K562 (cell line): ENCODE measurements at regions not wholly inside any gene's neighbourhood (a gene's known extent, or its start where the extent isn't known, plus 50 kb on each side); places are given as distances from the start of the nearest gene placed in this dataset.

Source experiments
- ATAC-seq: fragments of 200-7000 bp; cut with Tn5 transposase; 3 replicates; pipeline ENCODE4 v1.9.1; 2020; ENCODE audit warnings: moderate library complexity
- BruUV-seq: library from RNA; stranded (reverse); fragments of 400-500 nt; replicated peaks from 2 replicates; lab custom pipeline; 2021; lab: Mats Ljungman, UMichigan
- CTCF ChIA-PET: fragments of 300-600 bp; formaldehyde crosslinking; extraction: SDS; loops from one replicate; lab custom pipeline; 2021; ENCODE audit warnings: low intra/inter-chr PET ratio; lab: Yijun Ruan, JAX
- POLR2A ChIA-PET: fragments of 300-600, 350-650 bp; sonication (Branson Sonifier 250); formaldehyde crosslinking; extraction: SDS; loops from one replicate; lab custom pipeline; 2021; ENCODE audit warnings: antibody characterized with exemption, inconsistent platforms; lab: Yijun Ruan, JAX
- DNase-seq, 4 experiments: peaks; one replicate each; pipeline versions ENCODE4 v3.0.0 to v3.0.0-alpha.2; 2011 to 2018; ENCODE audit warnings: low spot score in 3 of 4, mixed read lengths in 3 of 4; ENCODE audit errors: extremely low read depth in 1 of 4
- FAIRE-seq: peaks from 2 replicates; lab custom pipeline; 2011; peaks lifted over from hg19 to GRCh38; lab: Jason Lieb, UNC
- H2AFZ ChIP-seq: 2 replicates; pipeline ENCODE4 v1.6.0; 2011; ENCODE audit warnings: low read depth, low read length, control low read depth, inconsistent platforms
- H3K27ac ChIP-seq: fragments of 200-600 bp; 3 replicates; pipeline ENCODE4 v1.8.0; 2011; ENCODE audit warnings: low read depth, mild to moderate bottlenecking, control low read depth, inconsistent platforms, low read length, moderate library complexity, mixed read lengths; ENCODE audit errors: extremely low read depth
- H3K27me3 ChIP-seq, 2 experiments: fragments of 300-600 bp in 1 of 2; 2 replicates in 1 of 2; 3 replicates in 1 of 2; pipeline versions ENCODE4 v1.6.0 to v1.8.0; 2011; ENCODE audit warnings: inconsistent platforms in 2 of 2, low read length in 2 of 2, mild to moderate bottlenecking in 1 of 2, mixed read lengths in 1 of 2, moderate library complexity in 1 of 2; ENCODE audit not compliant: control insufficient read depth in 2 of 2, insufficient read depth in 2 of 2
- H3K36me3 ChIP-seq: fragments of 300-600 bp; 3 replicates; pipeline ENCODE4 v1.8.0; 2011; ENCODE audit warnings: mild to moderate bottlenecking, low read length, inconsistent platforms; ENCODE audit not compliant: control insufficient read depth, insufficient read depth
- H3K4me1 ChIP-seq, 2 experiments: fragments of 200-600 bp in 1 of 2; replicated peaks in 1 of 2; 2 replicates in 1 of 2; 3 replicates in 1 of 2; pipeline versions ENCODE4 v1.5.1 to v1.8.0; 2011; ENCODE audit warnings: inconsistent platforms in 2 of 2, low read length in 2 of 2, mild to moderate bottlenecking in 1 of 2, mixed read lengths in 1 of 2, moderate library complexity in 1 of 2; ENCODE audit not compliant: control insufficient read depth in 2 of 2, insufficient read depth in 2 of 2
- H3K4me2 ChIP-seq: 2 replicates; pipeline ENCODE4 v1.6.1; 2011; ENCODE audit warnings: low read length, control low read depth, inconsistent platforms, mixed read lengths; ENCODE audit not compliant: insufficient read depth
- H3K4me3 ChIP-seq: fragments of 200-600 bp; sonication (generic), shearing (Covaris generic); 2 replicates; pipeline ENCODE4 v1.5.1; 2016; ENCODE audit warnings: control low read depth, inconsistent platforms
- H3K79me2 ChIP-seq: fragments of 200-600 bp; 3 replicates; pipeline ENCODE4 v1.8.0; 2011; ENCODE audit warnings: low read length, inconsistent platforms; ENCODE audit not compliant: control insufficient read depth, insufficient read depth
- H3K9ac ChIP-seq, 2 experiments: 2 replicates each; pipeline versions ENCODE4 v1.6.0 to v1.6.1; 2011; ENCODE audit warnings: low read depth in 2 of 2, low read length in 2 of 2, control low read depth in 1 of 2, inconsistent platforms in 1 of 2, mild to moderate bottlenecking in 1 of 2, mixed read lengths in 1 of 2; ENCODE audit not compliant: insufficient read depth in 1 of 2
- H3K9me1 ChIP-seq: one replicate; pipeline ENCODE4 v1.6.0; 2011; ENCODE audit warnings: inconsistent platforms, mild to moderate bottlenecking, low read length, moderate library complexity; ENCODE audit not compliant: control insufficient read depth, insufficient read depth
- H3K9me3 ChIP-seq: replicated peaks from 2 replicates; pipeline ENCODE4 v1.5.1; 2011; ENCODE audit warnings: low read depth, low read length, inconsistent platforms; ENCODE audit not compliant: control insufficient read depth, insufficient read depth
- H4K20me1 ChIP-seq: replicated peaks from 2 replicates; pipeline ENCODE4 v1.6.1; 2011; ENCODE audit warnings: low read length, inconsistent platforms, mixed read lengths; ENCODE audit not compliant: control insufficient read depth, insufficient read depth
- BACH1 ChIP-seq: fragments of 200-800 bp; sonication (Bioruptor generic); IDR thresholded peaks from 2 replicates; pipeline ENCODE4 v1.6.1; 2016; ENCODE audit warnings: missing genetic modification characterization, missing compliant biosample characterization
- CEBPB ChIP-seq: fragments of 450-650 bp; IDR thresholded peaks from 2 replicates; pipeline ENCODE4 v1.6.1; 2016; ENCODE audit warnings: missing genetic modification characterization, missing compliant biosample characterization
- CXXC5 ChIP-seq: fragments of 250-450 bp; sonication (Bioruptor Pico); IDR thresholded peaks from 2 replicates; pipeline ENCODE4 v1.8.0; 2022; ENCODE audit warnings: inconsistent platforms, mild to moderate bottlenecking, moderate library complexity
- EGR1 ChIP-seq: fragments of 450-650 bp; conservative IDR thresholded peaks from 2 replicates; pipeline ENCODE4 v1.6.1; 2017; ENCODE audit warnings: mild to moderate bottlenecking
- MCM2 ChIP-seq: fragments of 450-650 bp; IDR thresholded peaks from 2 replicates; pipeline ENCODE4 v1.6.1; 2017; ENCODE audit warnings: low read depth, mild to moderate bottlenecking
- MTA1 ChIP-seq: fragments of 450-650 bp; IDR thresholded peaks from 2 replicates; pipeline ENCODE4 v1.6.1; 2017; ENCODE audit warnings: borderline replicate concordance
- POLR2A ChIP-seq: fragments of 450-650 bp; conservative IDR thresholded peaks from 2 replicates; pipeline ENCODE4 v1.6.1; 2016
- PTRF ChIP-seq: fragments of 450-650 bp; IDR thresholded peaks from 2 replicates; pipeline ENCODE4 v1.6.1; 2016; ENCODE audit warnings: mild to moderate bottlenecking, missing genetic modification characterization, missing compliant biosample characterization
- SMARCA5 ChIP-seq: fragments of 450-650 bp; IDR thresholded peaks from 2 replicates; pipeline ENCODE4 v1.6.1; 2016
- SRSF1 ChIP-seq: fragments of 200-400 bp; formaldehyde crosslinking; IDR thresholded peaks from 2 replicates; pipeline ENCODE4 v1.6.1; 2017; ENCODE audit warnings: mild to moderate bottlenecking, low read depth, low read length, moderate library complexity
- SRSF3 ChIP-seq: fragments of 200-400 bp; formaldehyde crosslinking; IDR thresholded peaks from 2 replicates; pipeline ENCODE4 v1.6.1; 2016; ENCODE audit warnings: mild to moderate bottlenecking, low read length, moderate library complexity; ENCODE audit not compliant: insufficient read depth
- ZBTB8A ChIP-seq: fragments of 450-650 bp; IDR thresholded peaks from 2 replicates; pipeline ENCODE4 v1.6.1; 2018; ENCODE audit warnings: mild to moderate bottlenecking, moderate library complexity; ENCODE audit not compliant: partially characterized antibody
- ZFX ChIP-seq: sonication (generic); formaldehyde crosslinking; IDR thresholded peaks from 2 replicates; pipeline ENCODE4 v1.8.0; 2022; ENCODE audit warnings: mild to moderate bottlenecking, missing genetic modification reagents, moderate library complexity
- whole genome bisulfite sequencing: fragments of 100-300 bp; shearing (Covaris generic); methylation state at CpG from one replicate; pipeline ENCODE4 v1.1.6; 2016; ENCODE audit warnings: low coverage, mixed read lengths; ENCODE audit not compliant: insufficient coverage; ENCODE audit errors: missing lambda C conversion rate; 5-methylcytosine and 5-hydroxymethylcytosine counted together
- in situ Hi-C: fragments of 300-500 bp; cut with MboI; formaldehyde crosslinking; loops from 4 replicates; pipeline ENCODE4 v1.15.0; 2018; ENCODE audit warnings: inconsistent platforms, mixed read lengths
- intact Hi-C: fragments of 100-400 bp; cut with micrococcal nuclease; formaldehyde crosslinking; loops from 2 replicates; pipeline ENCODE4 v1.14.2; 2022
- TF ChIP-seq, protein P1 (sequence below): sonication (generic); formaldehyde crosslinking; IDR thresholded peaks from 2 replicates; pipeline ENCODE4 v1.8.0; 2022; ENCODE audit warnings: missing genetic modification reagents, mild to moderate bottlenecking, borderline replicate concordance
- TF ChIP-seq, protein P2 (sequence below): sonication (generic); formaldehyde crosslinking; IDR thresholded peaks from 2 replicates; pipeline ENCODE4 v1.8.0; 2022; ENCODE audit warnings: mild to moderate bottlenecking, missing genetic modification reagents, borderline replicate concordance
- TF ChIP-seq, protein P3 (sequence below): fragments of 450-650 bp; IDR thresholded peaks from 2 replicates; pipeline ENCODE4 v1.6.1; 2016; ENCODE audit warnings: missing biosample characterization, missing genetic modification characterization

DNA sequence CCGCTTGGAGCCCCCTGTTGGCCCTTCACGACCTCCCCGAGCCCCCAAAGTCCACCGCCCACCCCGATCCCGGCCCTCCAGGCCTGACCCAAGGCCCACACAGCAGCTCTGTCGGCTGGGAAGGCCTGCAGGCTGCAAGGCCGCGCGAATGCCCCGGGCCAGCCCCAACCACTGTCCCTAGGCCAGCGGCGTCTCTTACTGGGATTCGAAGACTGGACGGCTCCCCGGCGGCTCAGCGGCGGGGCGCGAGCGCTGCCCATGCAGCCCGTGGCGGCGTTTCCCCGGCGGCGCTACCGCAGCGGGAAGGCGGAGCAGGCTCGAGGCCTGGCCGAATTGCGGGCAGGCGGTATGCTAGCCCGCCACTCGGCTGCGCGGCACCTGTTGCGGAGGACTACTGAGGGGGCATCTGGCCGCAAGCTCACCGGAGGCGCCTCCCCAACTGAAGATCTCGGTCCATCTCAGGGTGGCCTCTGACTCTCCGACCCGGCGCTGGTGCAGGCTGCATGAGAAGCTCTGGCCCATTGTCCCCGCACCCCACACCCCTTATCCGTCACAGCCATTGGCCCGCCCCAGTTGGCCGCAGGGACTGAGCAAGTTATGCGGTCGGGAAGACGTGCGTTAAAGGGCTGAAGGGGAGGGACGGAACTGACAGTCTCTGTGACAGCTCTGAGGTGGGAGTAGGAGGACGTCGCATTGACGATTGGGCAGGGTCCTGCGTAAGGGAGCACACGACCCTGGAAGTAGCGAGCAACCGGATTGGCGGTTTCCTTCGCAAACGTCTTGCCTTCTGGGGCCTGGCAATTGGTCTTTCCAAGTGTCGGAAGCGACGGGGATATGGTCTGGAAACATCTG lies 303.5 kb upstream of the HSFY2 start:
- WGBS = no CpG with 5 or more reads among the region's 69 CpGs
- DNase-seq = no peak

More for the DNA sequence above, 303.5 kb upstream of the HSFY2 start:
- CTCF ChIA-PET = no interaction called here
- no peak overlapping the region for H3K9ac ChIP-seq
- ATAC-seq (no peak), FAIRE-seq (no peak)
- no peaks in the 10 kb centered on the region for H4K20me1 ChIP-seq
- no peak overlapping the region for H3K4me3 ChIP-seq
- no peak for TF ChIP-seq ZBTB8A
- TF ChIP-seq SRSF1 = no peak
- TF ChIP-seq, protein P1, sequence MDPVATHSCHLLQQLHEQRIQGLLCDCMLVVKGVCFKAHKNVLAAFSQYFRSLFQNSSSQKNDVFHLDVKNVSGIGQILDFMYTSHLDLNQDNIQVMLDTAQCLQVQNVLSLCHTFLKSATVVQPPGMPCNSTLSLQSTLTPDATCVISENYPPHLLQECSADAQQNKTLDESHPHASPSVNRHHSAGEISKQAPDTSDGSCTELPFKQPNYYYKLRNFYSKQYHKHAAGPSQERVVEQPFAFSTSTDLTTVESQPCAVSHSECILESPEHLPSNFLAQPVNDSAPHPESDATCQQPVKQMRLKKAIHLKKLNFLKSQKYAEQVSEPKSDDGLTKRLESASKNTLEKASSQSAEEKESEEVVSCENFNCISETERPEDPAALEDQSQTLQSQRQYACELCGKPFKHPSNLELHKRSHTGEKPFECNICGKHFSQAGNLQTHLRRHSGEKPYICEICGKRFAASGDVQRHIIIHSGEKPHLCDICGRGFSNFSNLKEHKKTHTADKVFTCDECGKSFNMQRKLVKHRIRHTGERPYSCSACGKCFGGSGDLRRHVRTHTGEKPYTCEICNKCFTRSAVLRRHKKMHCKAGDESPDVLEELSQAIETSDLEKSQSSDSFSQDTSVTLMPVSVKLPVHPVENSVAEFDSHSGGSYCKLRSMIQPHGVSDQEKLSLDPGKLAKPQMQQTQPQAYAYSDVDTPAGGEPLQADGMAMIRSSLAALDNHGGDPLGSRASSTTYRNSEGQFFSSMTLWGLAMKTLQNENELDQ (CRISPR knock-in tag) = no peak
- TF ChIP-seq SMARCA5 = no peak
- TF ChIP-seq CXXC5 (CRISPR knock-in tag) = no peak
- no peak for TF ChIP-seq SRSF3
- TF ChIP-seq, protein P2, sequence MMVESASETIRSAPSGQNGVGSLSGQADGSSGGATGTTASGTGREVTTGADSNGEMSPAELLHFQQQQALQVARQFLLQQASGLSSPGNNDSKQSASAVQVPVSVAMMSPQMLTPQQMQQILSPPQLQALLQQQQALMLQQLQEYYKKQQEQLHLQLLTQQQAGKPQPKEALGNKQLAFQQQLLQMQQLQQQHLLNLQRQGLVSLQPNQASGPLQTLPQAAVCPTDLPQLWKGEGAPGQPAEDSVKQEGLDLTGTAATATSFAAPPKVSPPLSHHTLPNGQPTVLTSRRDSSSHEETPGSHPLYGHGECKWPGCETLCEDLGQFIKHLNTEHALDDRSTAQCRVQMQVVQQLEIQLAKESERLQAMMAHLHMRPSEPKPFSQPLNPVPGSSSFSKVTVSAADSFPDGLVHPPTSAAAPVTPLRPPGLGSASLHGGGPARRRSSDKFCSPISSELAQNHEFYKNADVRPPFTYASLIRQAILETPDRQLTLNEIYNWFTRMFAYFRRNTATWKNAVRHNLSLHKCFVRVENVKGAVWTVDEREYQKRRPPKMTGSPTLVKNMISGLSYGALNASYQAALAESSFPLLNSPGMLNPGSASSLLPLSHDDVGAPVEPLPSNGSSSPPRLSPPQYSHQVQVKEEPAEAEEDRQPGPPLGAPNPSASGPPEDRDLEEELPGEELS (CRISPR knock-in tag) = no peak
- no peak for TF ChIP-seq POLR2A
- no peak for TF ChIP-seq MTA1
- TF ChIP-seq, protein P3, sequence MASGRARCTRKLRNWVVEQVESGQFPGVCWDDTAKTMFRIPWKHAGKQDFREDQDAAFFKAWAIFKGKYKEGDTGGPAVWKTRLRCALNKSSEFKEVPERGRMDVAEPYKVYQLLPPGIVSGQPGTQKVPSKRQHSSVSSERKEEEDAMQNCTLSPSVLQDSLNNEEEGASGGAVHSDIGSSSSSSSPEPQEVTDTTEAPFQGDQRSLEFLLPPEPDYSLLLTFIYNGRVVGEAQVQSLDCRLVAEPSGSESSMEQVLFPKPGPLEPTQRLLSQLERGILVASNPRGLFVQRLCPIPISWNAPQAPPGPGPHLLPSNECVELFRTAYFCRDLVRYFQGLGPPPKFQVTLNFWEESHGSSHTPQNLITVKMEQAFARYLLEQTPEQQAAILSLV (tag) = no peak
- TF ChIP-seq MCM2 = no peak
- TF ChIP-seq ZFX (CRISPR knock-in tag) = no peak
- TF ChIP-seq CEBPB (tag) = no peak
- TF ChIP-seq BACH1 (tag) = no peak
- TF ChIP-seq PTRF (tag) = no peak
- TF ChIP-seq EGR1 = no peak
- intact Hi-C loops (no loop called here), in situ Hi-C loops (no loop called here)
- BruUV-seq = no TSS peak
- no peaks in the 10 kb centered on the region for H3K9me3 ChIP-seq
- no peak overlapping the region for H3K27ac ChIP-seq
- POLR2A ChIA-PET = no interaction called here
- H3K27me3 ChIP-seq = no peaks in the 10 kb centered on the region
- no peak overlapping the region for H3K4me2 ChIP-seq
- H2AFZ ChIP-seq = no peak overlapping the region
- H3K9me1 ChIP-seq = no peaks in the 10 kb centered on the region
- H3K79me2 ChIP-seq = no peaks in the 10 kb centered on the region
- H3K36me3 ChIP-seq = no peaks in the 10 kb centered on the region
- no peaks in the 10 kb centered on the region for H3K4me1 ChIP-seq
